OCI-LY3 (cell line): ENCODE measurements at regions not wholly inside any gene's neighbourhood (a gene's known extent, or its start where the extent isn't known, plus 50 kb on each side); places are given as distances from the start of the nearest gene placed in this dataset.

Source experiments
- H2AFZ ChIP-seq: fragments of 200-600, 300-600 bp; shearing (Covaris generic); 2 replicates; pipeline ENCODE4 v1.6.0; 2014; ENCODE audit warnings: antibody characterized with exemption, low read depth, low read length
- H3K27ac ChIP-seq: fragments of 200-600, 300-600 bp; sonication (generic); 2 replicates; pipeline ENCODE4 v1.5.1; 2014; ENCODE audit warnings: mild to moderate bottlenecking, low read length, moderate library complexity, mixed read lengths
- H3K27me3 ChIP-seq: fragments of 200-600, 300-600 bp; sonication (generic); 2 replicates; pipeline ENCODE4 v1.6.1; 2014; ENCODE audit warnings: low read depth, low read length, mixed read lengths
- H3K36me3 ChIP-seq: fragments of 200-600, 300-600 bp; sonication (generic); replicated peaks from 2 replicates; pipeline ENCODE3; 2014; ENCODE audit warnings: low read depth, low read length, mixed read lengths
- H3K4me1 ChIP-seq: fragments of 300-600, 200-600 bp; sonication (generic); 2 replicates; pipeline ENCODE4 v1.6.1; 2014; ENCODE audit warnings: low read length, mixed read lengths
- H3K4me2 ChIP-seq: fragments of 200-600, 300-600 bp; sonication (generic); 2 replicates; pipeline ENCODE4 v1.6.1; 2014; ENCODE audit warnings: low read length, mixed read lengths
- H3K4me3 ChIP-seq: fragments of 300-600, 200-600 bp; sonication (generic); 2 replicates; pipeline ENCODE4 v1.5.1; 2014; ENCODE audit warnings: antibody characterized with exemption, mild to moderate bottlenecking, low read length, moderate library complexity
- H3K79me2 ChIP-seq: fragments of 300-600, 200-600 bp; shearing (Covaris generic); 2 replicates; pipeline ENCODE4 v1.6.1; 2014; ENCODE audit warnings: mild to moderate bottlenecking, low read length, mixed read lengths
- H3K9ac ChIP-seq: fragments of 300-600, 200-600 bp; shearing (Covaris generic); 2 replicates; pipeline ENCODE4 v1.6.0; 2014; ENCODE audit warnings: mild to moderate bottlenecking, low read length, moderate library complexity
- H3K9me3 ChIP-seq: fragments of 200-600, 300-600 bp; shearing (Covaris generic); 2 replicates; pipeline ENCODE4 v1.6.1; 2014; ENCODE audit warnings: low read length, mixed read lengths; ENCODE audit not compliant: insufficient read depth
- H4K20me1 ChIP-seq: fragments of 200-600, 300-600 bp; sonication (generic); 2 replicates; pipeline ENCODE4 v1.6.1; 2016; ENCODE audit warnings: low read length, mixed read lengths; ENCODE audit not compliant: insufficient read depth
- CTCF ChIP-seq: fragments of 200-600, 300-600 bp; sonication (generic); IDR thresholded peaks from 2 replicates; pipeline ENCODE4 v1.5.1; 2014; ENCODE audit warnings: antibody characterized with exemption, low read length, low read depth
- EZH2phosphoT487 ChIP-seq: fragments of 200-600 bp; shearing (Covaris generic); IDR thresholded peaks from 2 replicates; pipeline ENCODE4 v1.6.1; 2018; ENCODE audit warnings: antibody characterized with exemption, mixed run types, low read depth

- H2AFZ ChIP-seq = no peak overlapping the region
- H3K4me2 ChIP-seq = no peak overlapping the region
- no peaks in the 10 kb centered on the region for H4K20me1 ChIP-seq
- H3K9me3 ChIP-seq = no peaks in the 10 kb centered on the region
- no peak overlapping the region for H3K9ac ChIP-seq
- H3K79me2 ChIP-seq = no peaks in the 10 kb centered on the region
- TF ChIP-seq CTCF = no peak
- no peaks in the 10 kb centered on the region for H3K27me3 ChIP-seq
- no peaks in the 10 kb centered on the region for H3K4me1 ChIP-seq
- H3K27ac ChIP-seq = no peak overlapping the region
- H3K36me3 ChIP-seq = no peaks in the 10 kb centered on the region
- H3K4me3 ChIP-seq = no peak overlapping the region
Observed at GRCh38 chr5:74355041-74355824, 285.3 kb downstream of the ENC1 start.

- H3K4me1 ChIP-seq = no peaks in the 10 kb centered on the region
- no peaks in the 10 kb centered on the region for H4K20me1 ChIP-seq
- H3K79me2 ChIP-seq = no peaks in the 10 kb centered on the region
- no peak overlapping the region for H2AFZ ChIP-seq
- H3K36me3 ChIP-seq = no peaks in the 10 kb centered on the region
- H3K27ac ChIP-seq = no peak overlapping the region
- no peaks in the 10 kb centered on the region for H3K9me3 ChIP-seq
- H3K4me3 ChIP-seq = no peak overlapping the region
- no peak for TF ChIP-seq CTCF
- TF ChIP-seq EZH2phosphoT487 = no peak
- H3K9ac ChIP-seq = no peak overlapping the region
- no peak overlapping the region for H3K4me2 ChIP-seq
- no peaks in the 10 kb centered on the region for H3K27me3 ChIP-seq
Observed at GRCh38 chr5:74352256-74352655, 288.3 kb downstream of the ENC1 start.

- no peak overlapping the region for H3K9ac ChIP-seq
- no peak overlapping the region for H3K4me2 ChIP-seq
- no peaks in the 10 kb centered on the region for H3K79me2 ChIP-seq
Observed at GRCh38 chr5:74342948-74343682, 297.4 kb downstream of the ENC1 start.

More at GRCh38 chr5:74342948-74343682, 297.4 kb downstream of the ENC1 start:
- Histone ChIP-seq H2AFZ (no peak overlapping the region), H3K27me3 (no peaks in the 10 kb centered on the region), H3K36me3 (no peaks in the 10 kb centered on the region), H3K4me1 (no peaks in the 10 kb centered on the region), H3K27ac (no peak overlapping the region), H3K9me3 (no peaks in the 10 kb centered on the region), H4K20me1 (no peaks in the 10 kb centered on the region), H3K4me3 (no peak overlapping the region)
- TF ChIP-seq CTCF (no peak), EZH2phosphoT487 (no peak)
